Breast epithelium (tissue), 4 donors: ENCODE measurements at regions not wholly inside any gene's neighbourhood (a gene's known extent, or its start where the extent isn't known, plus 50 kb on each side); places are given as distances from the start of the nearest gene placed in this dataset.

Experiments used
- DNase-seq, 2 donors: peaks; one replicate each; pipeline ENCODE4 v3.0.0-alpha.2; 2019; ENCODE audit warnings: low spot score in 2 of 2
- H3K27ac ChIP-seq, 2 donors: fragments of 200-600 bp; sonication (generic) in 1 of 2; one replicate each; pipeline ENCODE4 v1.5.1; 2016 to 2019; ENCODE audit warnings: mild to moderate bottlenecking in 1 of 2
- H3K27me3 ChIP-seq, 2 donors: fragments of 200-600 bp; sonication (generic) in 1 of 2; one replicate each; pipeline versions ENCODE4 v1.5.1 to v1.6.0; 2017 to 2019; ENCODE audit warnings: control low read depth in 1 of 2, mild to moderate bottlenecking in 1 of 2
- H3K36me3 ChIP-seq: fragments of 200-600 bp; one replicate; pipeline ENCODE4 v1.5.1; 2019
- H3K4me1 ChIP-seq, 2 donors: fragments of 200-600 bp; sonication (generic); one replicate each; pipeline ENCODE4 v1.5.1; 2016 to 2019; ENCODE audit warnings: control low read depth in 1 of 2
- H3K4me3 ChIP-seq, 3 donors: fragments of 200-600 bp; sonication (generic); 1 replicate in 2 of 3; 2 replicates in 1 of 3; pipeline ENCODE4 v1.5.1; 2016 to 2019; ENCODE audit warnings: mild to moderate bottlenecking in 3 of 3, moderate library complexity in 2 of 3
- H3K9me3 ChIP-seq, 2 donors: fragments of 200-600 bp; sonication (generic) in 1 of 2; one replicate each; pipeline ENCODE4 v1.5.1; 2016 to 2019; ENCODE audit warnings: control low read depth in 1 of 2
- POLR2A ChIP-seq: fragments of 450-650 bp; IDR thresholded peaks from one replicate; pipeline ENCODE4 v1.6.1; 2016; ENCODE audit warnings: antibody characterized with exemption, mild to moderate bottlenecking, moderate library complexity
- POLR2AphosphoS5 ChIP-seq, 3 donors: sonication (generic); formaldehyde crosslinking; IDR thresholded peaks; one replicate each; pipeline ENCODE4 v1.6.1; 2017; ENCODE audit warnings: antibody characterized with exemption in 3 of 3
- intact Hi-C: fragments of 100-400 bp; cut with DNase I; formaldehyde crosslinking; loops from one replicate; pipeline ENCODE4 v1.15.1; 2023; ENCODE audit warnings: low total_unique reads
- TF ChIP-seq, protein P1 (sequence below), 3 donors: fragments of 450-650 bp; IDR thresholded peaks; one replicate each; pipeline ENCODE4 v1.5.1; 2016 to 2017; ENCODE audit warnings: antibody characterized with exemption in 3 of 3, mild to moderate bottlenecking in 3 of 3, moderate library complexity in 3 of 3

DNA sequence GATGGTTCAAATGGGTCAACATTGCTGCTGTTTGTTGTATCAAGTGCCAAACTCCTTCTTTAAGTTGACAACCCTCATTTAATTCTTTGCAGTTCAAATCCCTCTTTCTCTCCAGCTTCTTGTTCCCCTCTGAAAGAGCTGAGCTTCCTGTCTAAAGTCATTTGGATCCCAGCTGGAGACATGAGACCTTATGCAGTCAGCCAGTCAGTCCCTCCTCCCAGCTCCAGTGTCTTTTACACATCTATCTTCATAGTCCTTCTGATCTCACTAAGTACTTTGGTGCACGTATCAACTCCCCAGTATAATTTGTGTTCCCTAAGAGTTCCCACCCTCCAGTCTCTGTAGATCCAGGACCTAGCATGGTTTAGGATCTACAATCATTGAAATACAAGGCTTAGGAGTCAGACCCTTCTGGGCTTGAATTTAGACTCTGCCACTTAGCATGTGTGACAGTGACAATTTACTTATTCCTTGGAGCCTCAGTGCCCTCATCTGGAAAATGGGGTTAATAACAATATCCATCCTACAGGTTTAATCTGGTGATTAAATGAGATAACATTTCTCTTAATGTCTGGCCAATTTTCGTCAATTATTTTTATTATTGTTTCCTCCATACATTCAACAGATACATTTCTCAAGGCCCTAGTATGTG is 102.8 kb upstream of the SEMA6D start:
- no peaks in the 10 kb centered on the region for H3K27me3 ChIP-seq
- H3K27ac ChIP-seq = no peak overlapping the region
- no peak overlapping the region for H3K4me3 ChIP-seq
- H3K4me1 ChIP-seq = no peaks in the 10 kb centered on the region
- intact Hi-C loops = no loop called here
- H3K36me3 ChIP-seq = no peaks in the 10 kb centered on the region
- no peak for DNase-seq
- TF ChIP-seq POLR2AphosphoS5 (IDR thresholded peaks at IDR 0.05) (no peak), POLR2A (no peak)
- TF ChIP-seq, protein P1, sequence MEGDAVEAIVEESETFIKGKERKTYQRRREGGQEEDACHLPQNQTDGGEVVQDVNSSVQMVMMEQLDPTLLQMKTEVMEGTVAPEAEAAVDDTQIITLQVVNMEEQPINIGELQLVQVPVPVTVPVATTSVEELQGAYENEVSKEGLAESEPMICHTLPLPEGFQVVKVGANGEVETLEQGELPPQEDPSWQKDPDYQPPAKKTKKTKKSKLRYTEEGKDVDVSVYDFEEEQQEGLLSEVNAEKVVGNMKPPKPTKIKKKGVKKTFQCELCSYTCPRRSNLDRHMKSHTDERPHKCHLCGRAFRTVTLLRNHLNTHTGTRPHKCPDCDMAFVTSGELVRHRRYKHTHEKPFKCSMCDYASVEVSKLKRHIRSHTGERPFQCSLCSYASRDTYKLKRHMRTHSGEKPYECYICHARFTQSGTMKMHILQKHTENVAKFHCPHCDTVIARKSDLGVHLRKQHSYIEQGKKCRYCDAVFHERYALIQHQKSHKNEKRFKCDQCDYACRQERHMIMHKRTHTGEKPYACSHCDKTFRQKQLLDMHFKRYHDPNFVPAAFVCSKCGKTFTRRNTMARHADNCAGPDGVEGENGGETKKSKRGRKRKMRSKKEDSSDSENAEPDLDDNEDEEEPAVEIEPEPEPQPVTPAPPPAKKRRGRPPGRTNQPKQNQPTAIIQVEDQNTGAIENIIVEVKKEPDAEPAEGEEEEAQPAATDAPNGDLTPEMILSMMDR (IDR thresholded peaks at IDR 0.05) = no peak
- H3K9me3 ChIP-seq = no peaks in the 10 kb centered on the region

DNA sequence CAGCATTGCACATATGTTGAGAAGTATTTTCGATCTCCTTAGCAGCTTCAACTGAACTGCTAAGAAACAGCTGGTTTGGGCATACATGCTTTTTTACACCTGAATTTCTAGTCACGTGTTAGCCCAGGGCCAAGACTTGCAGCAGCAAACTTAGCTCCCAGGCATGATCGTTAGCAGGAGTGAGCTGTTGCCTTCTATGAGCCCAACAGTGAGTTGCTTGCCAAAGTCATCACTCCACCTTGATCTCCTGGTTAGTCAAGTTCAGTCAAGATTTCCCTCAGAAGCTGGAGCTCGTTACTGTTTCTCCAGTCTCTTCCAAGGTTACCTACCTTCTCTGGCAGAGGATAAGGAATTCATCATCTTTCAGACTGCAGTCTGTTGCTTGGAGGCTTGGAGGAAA is 100.4 kb upstream of the SEMA6D start:
- Histone ChIP-seq H3K9me3 (no peaks in the 10 kb centered on the region), H3K27me3 (no peaks in the 10 kb centered on the region), H3K4me1 (no peaks in the 10 kb centered on the region), H3K36me3 (no peaks in the 10 kb centered on the region), H3K4me3 (no peak overlapping the region), H3K27ac (no peak overlapping the region)
- intact Hi-C loops = no loop called here
- no peak for TF ChIP-seq POLR2AphosphoS5 (IDR thresholded peaks at IDR 0.05)
- TF ChIP-seq, protein P1 (IDR thresholded peaks at IDR 0.05) = no peak
- no peak for TF ChIP-seq POLR2A
- DNase-seq = no peak

DNA sequence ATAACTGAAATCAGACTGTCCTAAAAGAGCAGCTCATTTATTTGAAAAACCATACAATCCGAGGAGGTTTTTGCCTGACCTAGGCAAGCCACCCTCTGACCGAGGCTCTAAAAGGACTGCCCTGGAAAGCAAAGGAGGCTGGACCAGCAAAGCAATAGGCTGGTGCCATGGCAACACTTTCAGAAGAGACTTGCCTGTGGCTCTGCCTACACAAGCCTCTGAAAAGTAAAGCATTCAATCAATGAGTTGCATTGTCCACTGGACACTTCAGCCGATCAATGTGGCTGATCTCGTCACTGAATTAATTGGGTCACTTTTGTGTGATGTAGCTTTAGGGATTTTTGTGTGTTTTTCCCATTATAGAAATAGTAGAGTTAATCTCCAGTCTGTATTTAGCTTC is 99.1 kb upstream of the SEMA6D start:
- Histone ChIP-seq H3K27ac (no peak overlapping the region), H3K4me1 (no peaks in the 10 kb centered on the region), H3K9me3 (no peaks in the 10 kb centered on the region), H3K4me3 (no peak overlapping the region), H3K27me3 (no peaks in the 10 kb centered on the region), H3K36me3 (no peaks in the 10 kb centered on the region)
- DNase-seq = no peak
- TF ChIP-seq, protein P1 (IDR thresholded peaks at IDR 0.05) = no peak
- TF ChIP-seq POLR2A = no peak
- TF ChIP-seq POLR2AphosphoS5 (IDR thresholded peaks at IDR 0.05) = no peak
- intact Hi-C loops = no loop called here

DNA sequence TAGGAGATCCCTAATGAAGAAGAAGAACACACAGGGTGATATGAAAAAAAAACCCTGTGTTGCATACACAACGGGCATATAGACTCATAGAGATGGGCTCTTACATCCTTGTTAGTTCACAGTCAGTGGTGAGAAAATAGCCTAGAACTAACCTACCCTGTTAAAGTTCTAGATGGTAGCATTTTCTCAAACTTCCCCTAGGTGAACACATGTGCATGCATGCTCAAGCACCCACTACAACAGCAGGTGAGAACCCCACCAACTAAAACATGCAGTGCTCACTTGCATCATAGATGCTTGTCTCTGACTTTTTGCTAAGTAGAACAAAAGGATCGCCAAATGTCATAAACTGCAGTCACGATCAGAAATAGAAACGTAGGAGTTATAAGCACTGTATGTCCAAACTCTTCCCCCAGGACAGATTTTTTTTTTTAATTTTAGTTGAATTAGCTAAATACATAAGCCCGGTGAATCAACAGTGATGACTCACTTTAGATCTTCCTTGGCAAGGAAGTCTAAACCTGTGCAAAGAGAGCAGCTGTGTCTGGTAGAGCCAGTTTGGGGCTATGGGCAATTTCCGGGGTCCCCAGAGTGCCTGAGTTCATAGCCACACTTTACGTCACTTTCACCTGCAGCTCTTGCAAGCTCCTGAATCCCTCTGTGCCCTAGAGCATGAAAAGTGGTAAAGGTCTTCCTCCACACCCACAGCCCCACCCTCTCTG is 96.2 kb upstream of the SEMA6D start:
- Histone ChIP-seq H3K4me1 (no peaks in the 10 kb centered on the region), H3K27ac (no peak overlapping the region), H3K4me3 (no peak overlapping the region), H3K27me3 (no peaks in the 10 kb centered on the region), H3K36me3 (no peaks in the 10 kb centered on the region), H3K9me3 (no peaks in the 10 kb centered on the region)
- no peak for TF ChIP-seq POLR2AphosphoS5 (IDR thresholded peaks at IDR 0.05)
- TF ChIP-seq POLR2A = no peak
- TF ChIP-seq, protein P1 (IDR thresholded peaks at IDR 0.05) = no peak
- no peak for DNase-seq
- intact Hi-C loops = no loop called here

DNA sequence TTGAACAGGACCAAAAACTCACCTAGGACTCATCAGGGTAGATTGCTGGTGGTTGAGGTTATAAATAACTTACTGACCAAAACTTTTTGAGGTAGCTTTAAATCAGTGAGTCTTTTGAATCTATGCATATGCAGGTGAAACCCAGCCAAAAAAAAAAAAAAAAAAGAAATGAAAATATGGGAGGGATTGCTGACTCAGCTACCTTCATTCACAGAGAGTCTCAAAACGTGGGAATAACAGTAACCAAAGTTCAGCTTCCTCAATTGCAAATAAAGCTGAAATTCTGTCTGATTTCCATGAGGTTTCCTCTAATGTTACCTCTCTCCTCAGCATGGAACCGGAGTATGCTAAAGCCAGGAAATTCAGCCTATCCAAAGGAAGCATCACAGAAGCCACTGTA is 95.2 kb upstream of the SEMA6D start:
- Histone ChIP-seq H3K27me3 (no peaks in the 10 kb centered on the region), H3K4me3 (no peak overlapping the region), H3K36me3 (no peaks in the 10 kb centered on the region), H3K4me1 (no peaks in the 10 kb centered on the region), H3K9me3 (no peaks in the 10 kb centered on the region), H3K27ac (no peak overlapping the region)
- intact Hi-C loops = no loop called here
- TF ChIP-seq POLR2AphosphoS5 (IDR thresholded peaks at IDR 0.05) (no peak), POLR2A (no peak)
- TF ChIP-seq, protein P1 (IDR thresholded peaks at IDR 0.05) = no peak
- no peak for DNase-seq
